HepG2 (cell line): ENCODE measurements at regions not wholly inside any gene's neighbourhood (a gene's known extent, or its start where the extent isn't known, plus 50 kb on each side); places are given as distances from the start of the nearest gene placed in this dataset.

ENCODE experiments used
- ATAC-seq: fragments of 200-7000 bp; cut with Tn5 transposase; 3 replicates; pipeline ENCODE4 v1.9.1; 2020; ENCODE audit warnings: mild to moderate bottlenecking, moderate library complexity
- BruUV-seq: library from RNA; stranded (reverse); fragments of 400-500 nt; replicated peaks from 2 replicates; lab custom pipeline; 2021; lab: Mats Ljungman, UMichigan
- CTCF ChIA-PET: fragments of 300-600 bp; formaldehyde crosslinking; extraction: SDS; loops from one replicate; lab custom pipeline; 2021; ENCODE audit warnings: low total read pairs, inconsistent platforms, low intra/inter-chr PET ratio; lab: Yijun Ruan, JAX
- POLR2A ChIA-PET: fragments of 350-600 bp; sonication (Branson Sonifier 250); formaldehyde crosslinking; loops from one replicate; lab custom pipeline; 2020; ENCODE audit warnings: antibody characterized with exemption, inconsistent platforms; lab: Yijun Ruan, JAX
- DNase-seq: peaks from one replicate; pipeline ENCODE4 v3.0.0-alpha.2; 2015; ENCODE audit warnings: low spot score
- FAIRE-seq: peaks from 3 replicates; lab custom pipeline; 2011; peaks lifted over from hg19 to GRCh38; lab: Jason Lieb, UNC
- H2AFZ ChIP-seq: one replicate; pipeline ENCODE4 v1.6.1; 2011; ENCODE audit warnings: low read length, inconsistent platforms
- H3K27ac ChIP-seq: fragments of 300-600 bp; 3 replicates; pipeline ENCODE4 v1.8.0; 2011; ENCODE audit warnings: mixed run types, mild to moderate bottlenecking, mixed read lengths, low read length, inconsistent platforms; ENCODE audit not compliant: insufficient read depth; ENCODE audit errors: extremely low read length
- H3K27me3 ChIP-seq, 2 experiments: fragments of 200-600 bp in 1 of 2; 2 replicates in 1 of 2; 3 replicates in 1 of 2; pipeline versions ENCODE4 v1.6.0 to v1.8.0; 2011; ENCODE audit warnings: low read length in 2 of 2, mild to moderate bottlenecking in 2 of 2, moderate library complexity in 2 of 2, inconsistent platforms in 1 of 2; ENCODE audit not compliant: insufficient read depth in 2 of 2, control insufficient read depth in 1 of 2
- H3K36me3 ChIP-seq, 2 experiments: fragments of 200-600 bp in 1 of 2; replicated peaks in 1 of 2; 2 replicates in 1 of 2; 3 replicates in 1 of 2; pipeline versions ENCODE4 v1.5.1 to v1.8.0; 2011; ENCODE audit warnings: low read length in 2 of 2, inconsistent platforms in 1 of 2; ENCODE audit not compliant: insufficient read depth in 2 of 2, control insufficient read depth in 1 of 2
- H3K4me1 ChIP-seq: 2 replicates; pipeline ENCODE4 v1.5.1; 2012; ENCODE audit warnings: low read length, inconsistent platforms; ENCODE audit not compliant: insufficient read depth
- H3K4me2 ChIP-seq: 2 replicates; pipeline ENCODE4 v1.6.0; 2011; ENCODE audit warnings: low read depth, low read length, inconsistent platforms
- H3K4me3 ChIP-seq, 3 experiments: fragments of 200-600 bp in 1 of 3; sonication (generic), shearing (Covaris generic) in 1 of 3; replicated peaks in 1 of 3; 2 replicates each; pipeline ENCODE4 v1.5.1; 2011 to 2016; ENCODE audit warnings: low read length in 3 of 3, inconsistent platforms in 2 of 3, low read depth in 2 of 3, mild to moderate bottlenecking in 2 of 3, control low read depth in 1 of 3, mixed read lengths in 1 of 3; ENCODE audit not compliant: insufficient read depth in 1 of 3
- H3K79me2 ChIP-seq: one replicate; pipeline ENCODE4 v1.6.1; 2011; ENCODE audit warnings: low read length, inconsistent platforms; ENCODE audit not compliant: insufficient read depth
- H3K9ac ChIP-seq: 2 replicates; pipeline ENCODE4 v1.6.0; 2011; ENCODE audit warnings: mild to moderate bottlenecking, low read depth, low read length, inconsistent platforms; ENCODE audit not compliant: insufficient read depth
- H3K9me3 ChIP-seq: 2 replicates; pipeline ENCODE4 v1.5.1; 2012; ENCODE audit warnings: mild to moderate bottlenecking, low read length
- H4K20me1 ChIP-seq: 2 replicates; pipeline ENCODE4 v1.6.0; 2011; ENCODE audit warnings: inconsistent platforms, mild to moderate bottlenecking, low read length, moderate library complexity; ENCODE audit not compliant: insufficient read depth
- FOXA3 ChIP-seq: IDR thresholded peaks from 2 replicates; pipeline ENCODE4 v1.6.1; 2016; ENCODE audit warnings: missing genetic modification reagents, missing compliant biosample characterization
- MAFK ChIP-seq, 2 experiments: IDR thresholded peaks in 1 of 2; conservative IDR thresholded peaks in 1 of 2; 2 replicates each; pipeline ENCODE4 v1.6.1; 2011; ENCODE audit warnings: improper control_type of control experiment in 2 of 2, low read length in 2 of 2
- MIXL1 ChIP-seq: IDR thresholded peaks from 2 replicates; pipeline ENCODE4 v1.6.1; 2016
- NR2F6 ChIP-seq, 2 experiments: IDR thresholded peaks; 2 replicates each; pipeline ENCODE4 v1.6.1; 2016; ENCODE audit warnings: antibody characterized with exemption in 1 of 2, mild to moderate bottlenecking in 1 of 2
- RARA ChIP-seq: IDR thresholded peaks from 2 replicates; pipeline ENCODE4 v1.6.1; 2016; ENCODE audit warnings: missing genetic modification reagents, missing compliant biosample characterization
- STAG1 ChIP-seq: sonication (generic); formaldehyde crosslinking; IDR thresholded peaks from 2 replicates; pipeline ENCODE4 v1.4.0; 2020; ENCODE audit warnings: missing genetic modification reagents
- TCF7 ChIP-seq: sonication (generic); IDR thresholded peaks from 2 replicates; pipeline ENCODE4 v1.6.1; 2016; ENCODE audit warnings: antibody characterized with exemption, low read depth
- TGIF2 ChIP-seq: IDR thresholded peaks from 2 replicates; pipeline ENCODE4 v1.6.1; 2016; ENCODE audit warnings: control low read depth, missing compliant biosample characterization
- ZNF10 ChIP-seq: sonication (generic); formaldehyde crosslinking; IDR thresholded peaks from 2 replicates; pipeline ENCODE4 v1.4.0; 2020; ENCODE audit warnings: mild to moderate bottlenecking, low read depth, missing genetic modification reagents, borderline replicate concordance
- WGBS: methylation state at CpG from one replicate; pipeline ENCODE4 v1.1.6; 2017; ENCODE audit warnings: low lambda C conversion rate; 5-methylcytosine and 5-hydroxymethylcytosine counted together
- in situ Hi-C: cut with HindIII; loops from 2 replicates; pipeline ENCODE4 v1.10.0; 2017; ENCODE audit warnings: low pct_unique_long_range_greater_than_20kb; ENCODE audit not compliant: extremely low pct_ligation_motif_present
- intact Hi-C: fragments of 100-400 bp; cut with micrococcal nuclease; formaldehyde crosslinking; loops from one replicate; pipeline ENCODE4 v1.10.0; 2022; ENCODE audit not compliant: unreplicated experiment
- TF ChIP-seq, protein P1 (sequence below): sonication (generic); formaldehyde crosslinking; IDR thresholded peaks from 2 replicates; pipeline ENCODE4 v1.8.0; 2022; ENCODE audit warnings: missing genetic modification reagents, mild to moderate bottlenecking, moderate library complexity, borderline replicate concordance
- TF ChIP-seq, protein P2 (sequence below): sonication (generic); formaldehyde crosslinking; IDR thresholded peaks from 2 replicates; pipeline ENCODE4 v1.4.0; 2020; ENCODE audit warnings: missing genetic modification reagents, borderline replicate concordance
- TF ChIP-seq, protein P3 (sequence below): sonication (generic); formaldehyde crosslinking; IDR thresholded peaks from 2 replicates; pipeline ENCODE4 v1.4.0; 2020; ENCODE audit warnings: missing genetic modification reagents

DNA sequence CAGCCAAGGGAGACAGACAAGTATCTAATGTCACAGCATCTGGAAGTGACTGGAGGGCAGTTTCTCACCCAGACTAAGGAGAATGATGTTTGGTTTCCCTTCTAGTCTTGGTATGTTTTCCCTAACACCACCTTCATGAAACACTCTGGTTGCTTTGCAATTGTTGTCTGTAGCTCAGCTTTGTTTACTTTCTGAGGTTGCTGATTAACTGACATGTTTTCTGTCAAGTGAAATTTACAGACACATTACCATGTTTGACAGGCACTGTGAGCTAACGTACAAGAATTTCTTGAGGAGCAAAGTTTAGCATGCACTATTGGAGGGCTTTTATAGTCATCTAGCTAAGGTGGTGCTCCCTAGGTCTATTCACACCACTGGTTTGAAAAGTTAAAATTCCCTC lies 131.6 kb upstream of the NECTIN3 start (continued):
- TF ChIP-seq TCF7, result peak; percentile 36; the same call in 1 of the 2 replicates
- TF ChIP-seq, all 625 proteins: peak for 91

DNA sequence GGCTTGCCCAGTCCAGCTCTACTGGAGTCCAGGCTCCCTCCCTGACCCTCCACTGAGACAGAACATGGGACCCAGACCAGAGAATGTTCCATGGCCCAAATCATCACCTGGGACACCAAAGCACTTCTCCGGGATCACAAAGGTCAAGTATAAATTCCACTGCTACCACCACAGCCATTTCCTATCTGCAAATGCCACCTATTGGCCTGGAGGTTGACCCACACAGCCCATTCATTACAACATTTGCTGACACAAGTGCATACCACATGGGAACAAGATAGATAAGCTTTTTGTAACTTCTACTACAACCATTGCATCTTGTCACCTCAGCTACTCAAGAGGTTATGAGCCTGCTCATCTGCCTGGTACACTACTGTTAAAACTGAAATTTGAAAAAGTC lies 126.8 kb upstream of the NECTIN3 start:
- no peak overlapping the region for H3K4me3 ChIP-seq
- no peak for FAIRE-seq
- intact Hi-C loops (loop anchor here (10.0 kb wide), 1 partner anchor 200 kb away; no protein-coding TSS in a partner anchor), in situ Hi-C loops (loop anchor here (10.0 kb wide), 1 partner anchor 130 kb away; the partner anchor contains the start of gene NECTIN3)
- no peaks in the 10 kb centered on the region for H3K36me3 ChIP-seq
- H3K4me2 ChIP-seq, result no peak overlapping the region
- ChIA-PET CTCF (no interaction called here), POLR2A (no interaction called here)
- ATAC-seq, result peak; percentile 29
- no peaks in the 10 kb centered on the region for H3K27me3 ChIP-seq
- H3K9me3 ChIP-seq, result peaks cover 35% of the 10 kb centered on the region
- no peak overlapping the region for H2AFZ ChIP-seq
- H3K27ac ChIP-seq, result no peak overlapping the region
- no peaks in the 10 kb centered on the region for H3K79me2 ChIP-seq
- no peak overlapping the region for H3K9ac ChIP-seq
- no peaks in the 10 kb centered on the region for H4K20me1 ChIP-seq
- no TSS peak for BruUV-seq
- peaks cover 56% of the 10 kb centered on the region for H3K4me1 ChIP-seq
- DNase-seq, result peak; percentile 52
- 20% methylated on average over 1 of the region's 1 CpG for WGBS
- TF ChIP-seq RARA, result peak; percentile 36; the same call in 1 of the 2 replicates
- 0 out of 2 replicates have a peak, but pooled peaks have one; percentile 16 for TF ChIP-seq FOXA3 (CRISPR knock-in tag)
- TF ChIP-seq, protein P1, sequence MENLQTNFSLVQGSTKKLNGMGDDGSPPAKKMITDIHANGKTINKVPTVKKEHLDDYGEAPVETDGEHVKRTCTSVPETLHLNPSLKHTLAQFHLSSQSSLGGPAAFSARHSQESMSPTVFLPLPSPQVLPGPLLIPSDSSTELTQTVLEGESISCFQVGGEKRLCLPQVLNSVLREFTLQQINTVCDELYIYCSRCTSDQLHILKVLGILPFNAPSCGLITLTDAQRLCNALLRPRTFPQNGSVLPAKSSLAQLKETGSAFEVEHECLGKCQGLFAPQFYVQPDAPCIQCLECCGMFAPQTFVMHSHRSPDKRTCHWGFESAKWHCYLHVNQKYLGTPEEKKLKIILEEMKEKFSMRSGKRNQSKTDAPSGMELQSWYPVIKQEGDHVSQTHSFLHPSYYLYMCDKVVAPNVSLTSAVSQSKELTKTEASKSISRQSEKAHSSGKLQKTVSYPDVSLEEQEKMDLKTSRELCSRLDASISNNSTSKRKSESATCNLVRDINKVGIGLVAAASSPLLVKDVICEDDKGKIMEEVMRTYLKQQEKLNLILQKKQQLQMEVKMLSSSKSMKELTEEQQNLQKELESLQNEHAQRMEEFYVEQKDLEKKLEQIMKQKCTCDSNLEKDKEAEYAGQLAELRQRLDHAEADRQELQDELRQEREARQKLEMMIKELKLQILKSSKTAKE (CRISPR knock-in tag), result no peak
- TF ChIP-seq NR2F6 (IDR thresholded peaks at IDR 0.05), result peak; percentile 75
- TF ChIP-seq NR2F6 (CRISPR knock-in tag; IDR thresholded peaks at IDR 0.05), result peak; percentile 82
- no peak for TF ChIP-seq MIXL1 (CRISPR knock-in tag)
- TF ChIP-seq, protein P2, sequence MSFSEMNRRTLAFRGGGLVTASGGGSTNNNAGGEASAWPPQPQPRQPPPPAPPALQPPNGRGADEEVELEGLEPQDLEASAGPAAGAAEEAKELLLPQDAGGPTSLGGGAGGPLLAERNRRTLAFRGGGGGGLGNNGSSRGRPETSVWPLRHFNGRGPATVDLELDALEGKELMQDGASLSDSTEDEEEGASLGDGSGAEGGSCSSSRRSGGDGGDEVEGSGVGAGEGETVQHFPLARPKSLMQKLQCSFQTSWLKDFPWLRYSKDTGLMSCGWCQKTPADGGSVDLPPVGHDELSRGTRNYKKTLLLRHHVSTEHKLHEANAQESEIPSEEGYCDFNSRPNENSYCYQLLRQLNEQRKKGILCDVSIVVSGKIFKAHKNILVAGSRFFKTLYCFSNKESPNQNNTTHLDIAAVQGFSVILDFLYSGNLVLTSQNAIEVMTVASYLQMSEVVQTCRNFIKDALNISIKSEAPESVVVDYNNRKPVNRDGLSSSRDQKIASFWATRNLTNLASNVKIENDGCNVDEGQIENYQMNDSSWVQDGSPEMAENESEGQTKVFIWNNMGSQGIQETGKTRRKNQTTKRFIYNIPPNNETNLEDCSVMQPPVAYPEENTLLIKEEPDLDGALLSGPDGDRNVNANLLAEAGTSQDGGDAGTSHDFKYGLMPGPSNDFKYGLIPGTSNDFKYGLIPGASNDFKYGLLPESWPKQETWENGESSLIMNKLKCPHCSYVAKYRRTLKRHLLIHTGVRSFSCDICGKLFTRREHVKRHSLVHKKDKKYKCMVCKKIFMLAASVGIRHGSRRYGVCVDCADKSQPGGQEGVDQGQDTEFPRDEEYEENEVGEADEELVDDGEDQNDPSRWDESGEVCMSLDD (CRISPR knock-in tag), result no peak
- no peak for TF ChIP-seq ZNF10
- no peak for TF ChIP-seq TGIF2 (CRISPR knock-in tag)
- peak; percentile 55 for TF ChIP-seq STAG1
- TF ChIP-seq MAFK (conservative IDR thresholded peaks at IDR 0.05 in 1 of 2, IDR thresholded peaks at IDR 0.05 in 1 of 2; ENCODE audit: low read length in 2 of 2), result 0 out of 4 replicates have a peak, but pooled peaks of 1 of the 2 experiments have one; percentile 5
- TF ChIP-seq, protein P3, sequence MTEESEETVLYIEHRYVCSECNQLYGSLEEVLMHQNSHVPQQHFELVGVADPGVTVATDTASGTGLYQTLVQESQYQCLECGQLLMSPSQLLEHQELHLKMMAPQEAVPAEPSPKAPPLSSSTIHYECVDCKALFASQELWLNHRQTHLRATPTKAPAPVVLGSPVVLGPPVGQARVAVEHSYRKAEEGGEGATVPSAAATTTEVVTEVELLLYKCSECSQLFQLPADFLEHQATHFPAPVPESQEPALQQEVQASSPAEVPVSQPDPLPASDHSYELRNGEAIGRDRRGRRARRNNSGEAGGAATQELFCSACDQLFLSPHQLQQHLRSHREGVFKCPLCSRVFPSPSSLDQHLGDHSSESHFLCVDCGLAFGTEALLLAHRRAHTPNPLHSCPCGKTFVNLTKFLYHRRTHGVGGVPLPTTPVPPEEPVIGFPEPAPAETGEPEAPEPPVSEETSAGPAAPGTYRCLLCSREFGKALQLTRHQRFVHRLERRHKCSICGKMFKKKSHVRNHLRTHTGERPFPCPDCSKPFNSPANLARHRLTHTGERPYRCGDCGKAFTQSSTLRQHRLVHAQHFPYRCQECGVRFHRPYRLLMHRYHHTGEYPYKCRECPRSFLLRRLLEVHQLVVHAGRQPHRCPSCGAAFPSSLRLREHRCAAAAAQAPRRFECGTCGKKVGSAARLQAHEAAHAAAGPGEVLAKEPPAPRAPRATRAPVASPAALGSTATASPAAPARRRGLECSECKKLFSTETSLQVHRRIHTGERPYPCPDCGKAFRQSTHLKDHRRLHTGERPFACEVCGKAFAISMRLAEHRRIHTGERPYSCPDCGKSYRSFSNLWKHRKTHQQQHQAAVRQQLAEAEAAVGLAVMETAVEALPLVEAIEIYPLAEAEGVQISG (CRISPR knock-in tag), result peak; percentile 53; the same call in 1 of the 2 replicates
